K562 (cell line): ENCODE measurements at regions not wholly inside any gene's neighbourhood (a gene's known extent, or its start where the extent isn't known, plus 50 kb on each side); places are given as distances from the start of the nearest gene placed in this dataset.

Experiments used
- ATAC-seq: fragments of 200-7000 bp; cut with Tn5 transposase; 3 replicates; pipeline ENCODE4 v1.9.1; 2020; ENCODE audit warnings: moderate library complexity
- BruUV-seq: library from RNA; stranded (reverse); fragments of 400-500 nt; replicated peaks from 2 replicates; lab custom pipeline; 2021; lab: Mats Ljungman, UMichigan
- CTCF ChIA-PET: fragments of 300-600 bp; formaldehyde crosslinking; extraction: SDS; loops from one replicate; lab custom pipeline; 2021; ENCODE audit warnings: low intra/inter-chr PET ratio; lab: Yijun Ruan, JAX
- POLR2A ChIA-PET: fragments of 300-600, 350-650 bp; sonication (Branson Sonifier 250); formaldehyde crosslinking; extraction: SDS; loops from one replicate; lab custom pipeline; 2021; ENCODE audit warnings: antibody characterized with exemption, inconsistent platforms; lab: Yijun Ruan, JAX
- DNase-seq, 4 experiments: peaks; one replicate each; pipeline versions ENCODE4 v3.0.0 to v3.0.0-alpha.2; 2011 to 2018; ENCODE audit warnings: low spot score in 3 of 4, mixed read lengths in 3 of 4; ENCODE audit errors: extremely low read depth in 1 of 4
- FAIRE-seq: peaks from 2 replicates; lab custom pipeline; 2011; peaks lifted over from hg19 to GRCh38; lab: Jason Lieb, UNC
- H2AFZ ChIP-seq: 2 replicates; pipeline ENCODE4 v1.6.0; 2011; ENCODE audit warnings: low read depth, low read length, control low read depth, inconsistent platforms
- H3K27ac ChIP-seq: fragments of 200-600 bp; 3 replicates; pipeline ENCODE4 v1.8.0; 2011; ENCODE audit warnings: low read depth, mild to moderate bottlenecking, control low read depth, inconsistent platforms, low read length, moderate library complexity, mixed read lengths; ENCODE audit errors: extremely low read depth
- H3K27me3 ChIP-seq, 2 experiments: fragments of 300-600 bp in 1 of 2; 2 replicates in 1 of 2; 3 replicates in 1 of 2; pipeline versions ENCODE4 v1.6.0 to v1.8.0; 2011; ENCODE audit warnings: inconsistent platforms in 2 of 2, low read length in 2 of 2, mild to moderate bottlenecking in 1 of 2, mixed read lengths in 1 of 2, moderate library complexity in 1 of 2; ENCODE audit not compliant: control insufficient read depth in 2 of 2, insufficient read depth in 2 of 2
- H3K36me3 ChIP-seq: fragments of 300-600 bp; 3 replicates; pipeline ENCODE4 v1.8.0; 2011; ENCODE audit warnings: mild to moderate bottlenecking, low read length, inconsistent platforms; ENCODE audit not compliant: control insufficient read depth, insufficient read depth
- H3K4me1 ChIP-seq, 2 experiments: fragments of 200-600 bp in 1 of 2; replicated peaks in 1 of 2; 2 replicates in 1 of 2; 3 replicates in 1 of 2; pipeline versions ENCODE4 v1.5.1 to v1.8.0; 2011; ENCODE audit warnings: inconsistent platforms in 2 of 2, low read length in 2 of 2, mild to moderate bottlenecking in 1 of 2, mixed read lengths in 1 of 2, moderate library complexity in 1 of 2; ENCODE audit not compliant: control insufficient read depth in 2 of 2, insufficient read depth in 2 of 2
- H3K4me2 ChIP-seq: 2 replicates; pipeline ENCODE4 v1.6.1; 2011; ENCODE audit warnings: low read length, control low read depth, inconsistent platforms, mixed read lengths; ENCODE audit not compliant: insufficient read depth
- H3K4me3 ChIP-seq: fragments of 200-600 bp; sonication (generic), shearing (Covaris generic); 2 replicates; pipeline ENCODE4 v1.5.1; 2016; ENCODE audit warnings: control low read depth, inconsistent platforms
- H3K79me2 ChIP-seq: fragments of 200-600 bp; 3 replicates; pipeline ENCODE4 v1.8.0; 2011; ENCODE audit warnings: low read length, inconsistent platforms; ENCODE audit not compliant: control insufficient read depth, insufficient read depth
- H3K9ac ChIP-seq, 2 experiments: 2 replicates each; pipeline versions ENCODE4 v1.6.0 to v1.6.1; 2011; ENCODE audit warnings: low read depth in 2 of 2, low read length in 2 of 2, control low read depth in 1 of 2, inconsistent platforms in 1 of 2, mild to moderate bottlenecking in 1 of 2, mixed read lengths in 1 of 2; ENCODE audit not compliant: insufficient read depth in 1 of 2
- H3K9me1 ChIP-seq: one replicate; pipeline ENCODE4 v1.6.0; 2011; ENCODE audit warnings: inconsistent platforms, mild to moderate bottlenecking, low read length, moderate library complexity; ENCODE audit not compliant: control insufficient read depth, insufficient read depth
- H3K9me3 ChIP-seq: replicated peaks from 2 replicates; pipeline ENCODE4 v1.5.1; 2011; ENCODE audit warnings: low read depth, low read length, inconsistent platforms; ENCODE audit not compliant: control insufficient read depth, insufficient read depth
- H4K20me1 ChIP-seq: replicated peaks from 2 replicates; pipeline ENCODE4 v1.6.1; 2011; ENCODE audit warnings: low read length, inconsistent platforms, mixed read lengths; ENCODE audit not compliant: control insufficient read depth, insufficient read depth
- L3MBTL2 ChIP-seq: fragments of 450-650 bp; IDR thresholded peaks from 2 replicates; pipeline ENCODE4 v1.6.1; 2016; ENCODE audit warnings: mild to moderate bottlenecking, moderate library complexity
- RAD51 ChIP-seq: fragments of 450-650 bp; IDR thresholded peaks from 2 replicates; pipeline ENCODE4 v1.7.1; 2016; ENCODE audit warnings: low read depth, mild to moderate bottlenecking, borderline replicate concordance
- SAFB ChIP-seq: fragments of 200-400 bp; formaldehyde crosslinking; IDR thresholded peaks from 2 replicates; pipeline ENCODE4 v1.6.1; 2017; ENCODE audit warnings: low read depth, low read length, borderline replicate concordance
- SPI1 ChIP-seq: IDR thresholded peaks from 2 replicates; pipeline ENCODE4 v1.6.1; 2011; ENCODE audit warnings: low read depth, low read length, control low read depth, borderline replicate concordance
- TOE1 ChIP-seq, 2 experiments: fragments of 450-650 bp in 1 of 2; sonication (generic) in 1 of 2; formaldehyde crosslinking in 1 of 2; IDR thresholded peaks; 2 replicates each; pipeline versions ENCODE4 v1.7.1 to v1.8.0; 2016 to 2022; ENCODE audit warnings: borderline replicate concordance in 2 of 2, mild to moderate bottlenecking in 2 of 2, antibody characterized with exemption in 1 of 2, inconsistent platforms in 1 of 2, low read depth in 1 of 2, missing genetic modification reagents in 1 of 2, moderate library complexity in 1 of 2
- ZFP30 ChIP-seq: fragments of 250-450 bp; sonication (Bioruptor Pico); IDR thresholded peaks from 2 replicates; pipeline ENCODE4 v1.8.0; 2022; ENCODE audit warnings: moderate library complexity, mild to moderate bottlenecking, inconsistent platforms, borderline replicate concordance
- WGBS: fragments of 100-300 bp; shearing (Covaris generic); methylation state at CpG from one replicate; pipeline ENCODE4 v1.1.6; 2016; ENCODE audit warnings: low coverage, mixed read lengths; ENCODE audit not compliant: insufficient coverage; ENCODE audit errors: missing lambda C conversion rate; 5-methylcytosine and 5-hydroxymethylcytosine counted together
- in situ Hi-C: fragments of 300-500 bp; cut with MboI; formaldehyde crosslinking; loops from 4 replicates; pipeline ENCODE4 v1.15.0; 2018; ENCODE audit warnings: inconsistent platforms, mixed read lengths
- intact Hi-C: fragments of 100-400 bp; cut with micrococcal nuclease; formaldehyde crosslinking; loops from 2 replicates; pipeline ENCODE4 v1.14.2; 2022
- TF ChIP-seq, protein P1 (sequence below): fragments of 450-650 bp; formaldehyde crosslinking; IDR thresholded peaks from 2 replicates; pipeline ENCODE4 v1.4.0; 2020; ENCODE audit warnings: mild to moderate bottlenecking, moderate library complexity
- TF ChIP-seq, protein P2 (sequence below): sonication (generic); formaldehyde crosslinking; IDR thresholded peaks from 2 replicates; pipeline ENCODE4 v1.5.0; 2020; ENCODE audit warnings: missing genetic modification reagents

DNA sequence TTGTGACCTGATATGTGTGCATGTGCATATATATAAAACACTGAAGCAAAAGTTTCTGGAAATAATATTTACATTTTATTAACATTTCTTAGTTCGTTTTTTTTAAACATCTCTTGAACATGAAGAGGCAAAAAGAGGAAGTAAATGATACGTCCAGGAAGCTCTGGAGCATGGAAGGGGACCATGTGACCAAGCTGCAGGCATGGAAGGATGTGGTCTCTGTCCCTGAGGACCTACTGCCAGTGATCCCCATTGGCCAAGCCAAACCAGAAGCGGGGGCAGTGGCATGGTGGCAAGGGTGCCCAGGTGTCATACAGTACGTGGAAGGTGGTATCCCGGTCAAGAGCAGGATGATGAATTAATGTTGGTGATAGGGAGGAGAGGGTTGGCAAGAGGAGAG is 268.3 kb upstream of the PROX1 start:
- no peak overlapping the region for H2AFZ ChIP-seq
- intact Hi-C loops, result no loop called here
- H4K20me1 ChIP-seq, result no peaks in the 10 kb centered on the region
- H3K9me1 ChIP-seq, result no peaks in the 10 kb centered on the region
- DNase-seq (no peak), ATAC-seq (no peak), FAIRE-seq (no peak)
- ChIA-PET POLR2A (no interaction called here), CTCF (no interaction called here)
- 12% methylated on average over 5 of the region's 5 CpGs for WGBS
- TF ChIP-seq TOE1 (IDR thresholded peaks at IDR 0.05; ENCODE audit: borderline replicate concordance), result no peak
- TF ChIP-seq TOE1 (CRISPR knock-in tag; IDR thresholded peaks at IDR 0.05; ENCODE audit: borderline replicate concordance, low read depth), result no peak
- TF ChIP-seq SPI1, result peak; percentile 17; the same call in 1 of the 2 replicates
- TF ChIP-seq, protein P1, sequence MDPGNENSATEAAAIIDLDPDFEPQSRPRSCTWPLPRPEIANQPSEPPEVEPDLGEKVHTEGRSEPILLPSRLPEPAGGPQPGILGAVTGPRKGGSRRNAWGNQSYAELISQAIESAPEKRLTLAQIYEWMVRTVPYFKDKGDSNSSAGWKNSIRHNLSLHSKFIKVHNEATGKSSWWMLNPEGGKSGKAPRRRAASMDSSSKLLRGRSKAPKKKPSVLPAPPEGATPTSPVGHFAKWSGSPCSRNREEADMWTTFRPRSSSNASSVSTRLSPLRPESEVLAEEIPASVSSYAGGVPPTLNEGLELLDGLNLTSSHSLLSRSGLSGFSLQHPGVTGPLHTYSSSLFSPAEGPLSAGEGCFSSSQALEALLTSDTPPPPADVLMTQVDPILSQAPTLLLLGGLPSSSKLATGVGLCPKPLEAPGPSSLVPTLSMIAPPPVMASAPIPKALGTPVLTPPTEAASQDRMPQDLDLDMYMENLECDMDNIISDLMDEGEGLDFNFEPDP (CRISPR knock-in tag), result no peak
- peak; percentile 53 for TF ChIP-seq RAD51
- TF ChIP-seq SAFB, result no peak
- no peak for TF ChIP-seq ZFP30
- peak; percentile 26; the same call in 1 of the 2 replicates for TF ChIP-seq L3MBTL2
- TF ChIP-seq, protein P2, sequence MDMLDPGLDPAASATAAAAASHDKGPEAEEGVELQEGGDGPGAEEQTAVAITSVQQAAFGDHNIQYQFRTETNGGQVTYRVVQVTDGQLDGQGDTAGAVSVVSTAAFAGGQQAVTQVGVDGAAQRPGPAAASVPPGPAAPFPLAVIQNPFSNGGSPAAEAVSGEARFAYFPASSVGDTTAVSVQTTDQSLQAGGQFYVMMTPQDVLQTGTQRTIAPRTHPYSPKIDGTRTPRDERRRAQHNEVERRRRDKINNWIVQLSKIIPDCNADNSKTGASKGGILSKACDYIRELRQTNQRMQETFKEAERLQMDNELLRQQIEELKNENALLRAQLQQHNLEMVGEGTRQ (CRISPR knock-in tag), result peak; percentile 45
- H3K4me2 ChIP-seq, result no peak overlapping the region
- no peak overlapping the region for H3K9ac ChIP-seq
- no peaks in the 10 kb centered on the region for H3K27me3 ChIP-seq
- BruUV-seq, result no TSS peak
- H3K9me3 ChIP-seq, result no peaks in the 10 kb centered on the region
- peaks cover 2 to 3% of the 10 kb centered on the region in 2 experiments; a peak in 3 of 5 replicates for H3K4me1 ChIP-seq
- H3K4me3 ChIP-seq, result no peak overlapping the region
- H3K79me2 ChIP-seq, result no peaks in the 10 kb centered on the region
- in situ Hi-C loops, result no loop called here
- H3K27ac ChIP-seq, result no peak overlapping the region
- no peaks in the 10 kb centered on the region for H3K36me3 ChIP-seq
